ENCODE measurements at regions not wholly inside any gene's neighbourhood (a gene's known extent, or its start where the extent isn't known, plus 50 kb on each side); places are given as distances from the start of the nearest gene placed in this dataset.

DNA sequence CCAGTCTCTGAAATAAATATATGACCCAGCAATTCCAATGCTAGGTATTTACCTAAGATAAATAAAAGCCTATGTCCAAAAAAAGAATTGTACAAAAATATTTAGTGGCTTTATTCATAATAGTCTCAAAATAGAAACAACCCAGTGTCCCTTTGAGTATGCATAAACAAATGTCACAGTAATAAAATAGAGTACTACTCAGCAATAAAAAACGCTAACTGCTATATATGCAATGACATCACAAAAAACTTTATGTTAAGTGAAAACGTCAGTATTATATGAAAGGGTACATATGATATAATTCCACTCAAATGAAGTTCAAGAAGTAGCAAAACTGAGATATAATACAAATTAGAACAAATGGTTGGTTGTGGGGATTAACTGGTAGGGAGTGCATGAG lies 286.5 kb upstream of the MAN1A1 start:
- Histone ChIP-seq H3K4me1 (ENCODE audit: control insufficient read depth, insufficient read depth, low read length) (no peaks in the 10 kb centered on the region), H3K27ac (ENCODE audit: low read depth, low read length) (no peak overlapping the region), H3K4me3 (ENCODE audit: low read length) (no peak overlapping the region), H3K36me3 (ENCODE audit: control insufficient read depth, insufficient read depth, low read length) (no peaks in the 10 kb centered on the region), H3K27me3 (ENCODE audit: control insufficient read depth, insufficient read depth, low read length) (no peaks in the 10 kb centered on the region), H3K9ac (ENCODE audit: low read length) (no peak overlapping the region)

DNA sequence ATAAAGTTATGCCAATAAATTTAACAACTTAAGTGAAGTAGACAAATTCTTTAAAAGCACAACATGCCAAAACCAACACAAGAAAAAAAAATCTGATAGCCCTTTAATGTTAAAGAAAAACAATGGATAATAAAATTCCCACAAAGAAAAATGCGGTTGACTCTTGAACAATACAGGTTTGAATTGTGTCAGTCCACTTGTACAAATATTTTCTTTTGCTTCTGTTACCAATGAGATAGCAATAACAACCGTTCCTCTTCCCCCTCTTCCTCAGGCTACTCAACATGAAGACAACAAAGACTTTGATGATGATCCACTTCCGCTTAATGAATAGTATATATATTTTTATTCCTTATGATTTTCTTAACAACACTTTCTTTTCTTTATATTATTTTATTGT lies 283.9 kb upstream of the MAN1A1 start:
- Histone ChIP-seq H3K27me3 (ENCODE audit: control insufficient read depth, insufficient read depth, low read length) (no peaks in the 10 kb centered on the region), H3K4me3 (ENCODE audit: low read length) (no peak overlapping the region), H3K27ac (ENCODE audit: low read depth, low read length) (no peak overlapping the region), H3K36me3 (ENCODE audit: control insufficient read depth, insufficient read depth, low read length) (no peaks in the 10 kb centered on the region), H3K4me1 (ENCODE audit: control insufficient read depth, insufficient read depth, low read length) (no peaks in the 10 kb centered on the region), H3K9ac (ENCODE audit: low read length) (no peak overlapping the region)

DNA sequence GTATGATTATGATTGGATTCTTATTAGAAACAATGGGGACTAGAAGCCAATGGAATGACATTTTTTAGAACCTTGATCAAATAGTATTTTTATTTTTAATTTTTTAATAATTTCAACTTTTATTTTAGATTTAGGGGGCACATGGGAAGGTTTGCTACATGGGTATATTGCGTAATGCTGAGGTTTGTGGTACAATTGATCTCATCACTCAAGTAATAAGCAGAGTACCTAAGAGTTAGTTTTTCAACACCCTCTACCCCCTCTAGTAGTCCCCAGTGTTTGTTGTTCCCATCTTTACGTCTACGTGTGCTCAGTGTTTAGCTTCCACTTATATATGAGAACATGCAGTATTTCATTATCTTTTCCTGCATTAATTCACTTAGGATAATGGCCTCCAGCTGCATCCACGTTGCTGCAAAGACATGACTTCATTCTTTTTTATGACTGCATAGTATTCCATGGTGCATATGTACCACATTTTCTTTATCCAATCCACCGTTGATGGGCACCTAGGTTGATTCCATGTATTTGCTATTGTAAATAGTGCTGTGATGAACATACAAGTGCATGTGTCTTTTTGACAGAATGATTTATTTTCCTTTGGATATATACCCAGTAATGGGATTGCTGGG lies 281.1 kb upstream of the MAN1A1 start:
- H3K4me3 ChIP-seq (ENCODE audit: low read length) = no peak overlapping the region
- no peaks in the 10 kb centered on the region for H3K36me3 ChIP-seq (ENCODE audit: control insufficient read depth, insufficient read depth, low read length)
- no peak overlapping the region for H3K9ac ChIP-seq (ENCODE audit: low read length)
- H3K27me3 ChIP-seq (ENCODE audit: control insufficient read depth, insufficient read depth, low read length) = no peaks in the 10 kb centered on the region
- no peak overlapping the region for H3K27ac ChIP-seq (ENCODE audit: low read depth, low read length)
- no peaks in the 10 kb centered on the region for H3K4me1 ChIP-seq (ENCODE audit: control insufficient read depth, insufficient read depth, low read length)

DNA sequence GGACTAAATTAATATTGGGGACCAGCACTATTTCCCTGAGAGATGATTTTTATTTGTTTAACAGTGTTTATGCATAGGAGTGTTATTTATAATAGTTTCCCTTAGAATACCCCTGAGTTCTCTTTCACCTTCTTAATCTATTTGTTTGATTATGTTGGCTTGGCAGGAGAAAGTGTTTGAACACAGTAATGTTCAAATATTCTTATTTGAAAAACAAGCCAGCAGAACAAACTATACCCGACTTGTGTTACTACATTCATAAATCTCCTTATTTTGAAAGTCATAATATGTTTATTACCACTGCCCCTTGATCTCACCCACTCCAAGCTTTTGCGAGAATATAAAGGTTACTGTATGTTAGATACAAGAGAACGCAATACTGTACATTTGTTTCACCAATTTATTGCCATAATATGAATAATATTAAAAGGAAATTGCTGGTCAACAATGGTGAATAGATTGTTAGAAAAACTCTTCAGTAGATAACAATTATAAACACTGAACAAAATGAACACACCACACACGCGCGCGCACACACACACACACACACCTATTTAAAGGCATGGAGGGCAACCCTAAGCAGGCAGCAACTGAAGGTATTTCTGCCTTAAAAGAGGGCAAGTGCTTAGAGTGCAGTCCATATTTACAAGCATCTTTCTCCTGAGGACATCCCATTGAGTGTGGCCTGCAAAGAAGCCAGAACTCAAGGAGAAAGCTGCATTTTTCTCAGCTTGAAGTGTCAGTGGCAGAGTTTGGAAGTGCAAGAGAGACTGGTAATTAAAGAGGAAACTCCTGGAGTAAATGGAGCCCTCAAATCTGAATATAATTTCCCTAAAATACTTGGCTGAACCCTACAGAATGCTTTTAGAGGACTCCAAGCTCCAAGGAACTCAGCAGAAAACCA lies 279.4 kb upstream of the MAN1A1 start:
- Histone ChIP-seq H3K4me3 (ENCODE audit: low read length) (no peak overlapping the region), H3K36me3 (ENCODE audit: control insufficient read depth, insufficient read depth, low read length) (no peaks in the 10 kb centered on the region), H3K9ac (ENCODE audit: low read length) (no peak overlapping the region), H3K27me3 (ENCODE audit: control insufficient read depth, insufficient read depth, low read length) (no peaks in the 10 kb centered on the region), H3K4me1 (ENCODE audit: control insufficient read depth, insufficient read depth, low read length) (no peaks in the 10 kb centered on the region), H3K27ac (ENCODE audit: low read depth, low read length) (no peak overlapping the region)

DNA sequence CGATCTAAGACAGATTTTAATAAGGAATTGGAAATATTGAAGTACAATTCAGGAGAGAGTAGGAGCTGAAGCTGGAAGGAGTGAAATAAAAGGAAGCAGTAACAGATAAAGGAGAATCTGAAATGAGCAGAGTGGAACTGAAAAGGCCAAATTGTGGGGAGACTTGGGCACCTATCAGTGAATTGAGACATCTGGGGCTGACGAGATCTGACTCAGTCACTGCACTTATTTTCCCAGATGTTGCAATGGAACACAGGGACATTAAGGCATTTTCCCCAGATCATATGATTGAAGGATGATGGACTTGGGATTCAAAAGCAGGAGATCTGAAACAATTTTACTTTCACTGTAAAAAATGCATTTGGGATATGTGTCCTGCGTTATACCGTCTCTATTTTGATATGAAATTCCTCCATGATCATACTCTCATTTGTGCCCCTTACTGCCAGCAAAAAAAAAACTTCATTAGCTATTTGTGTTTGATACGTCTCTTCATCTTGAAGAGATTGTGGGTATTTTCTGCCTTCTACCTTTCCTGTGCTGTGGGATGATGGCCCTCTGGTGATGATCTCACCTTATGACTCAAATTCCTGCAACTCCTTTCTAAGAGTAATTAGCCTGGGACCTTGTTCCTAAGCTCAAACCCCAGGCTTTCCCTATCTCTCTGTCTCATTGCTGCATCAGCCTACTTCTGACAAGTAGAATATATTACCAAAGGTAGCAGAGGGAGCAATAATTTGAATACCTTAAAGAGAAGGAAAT lies 278.5 kb upstream of the MAN1A1 start:
- H3K4me1 ChIP-seq (ENCODE audit: control insufficient read depth, insufficient read depth, low read length) = no peaks in the 10 kb centered on the region
- no peaks in the 10 kb centered on the region for H3K27me3 ChIP-seq (ENCODE audit: control insufficient read depth, insufficient read depth, low read length)
- no peaks in the 10 kb centered on the region for H3K36me3 ChIP-seq (ENCODE audit: control insufficient read depth, insufficient read depth, low read length)
- no peak overlapping the region for H3K4me3 ChIP-seq (ENCODE audit: low read length)
- no peak overlapping the region for H3K27ac ChIP-seq (ENCODE audit: low read depth, low read length)
- no peak overlapping the region for H3K9ac ChIP-seq (ENCODE audit: low read length)

DNA sequence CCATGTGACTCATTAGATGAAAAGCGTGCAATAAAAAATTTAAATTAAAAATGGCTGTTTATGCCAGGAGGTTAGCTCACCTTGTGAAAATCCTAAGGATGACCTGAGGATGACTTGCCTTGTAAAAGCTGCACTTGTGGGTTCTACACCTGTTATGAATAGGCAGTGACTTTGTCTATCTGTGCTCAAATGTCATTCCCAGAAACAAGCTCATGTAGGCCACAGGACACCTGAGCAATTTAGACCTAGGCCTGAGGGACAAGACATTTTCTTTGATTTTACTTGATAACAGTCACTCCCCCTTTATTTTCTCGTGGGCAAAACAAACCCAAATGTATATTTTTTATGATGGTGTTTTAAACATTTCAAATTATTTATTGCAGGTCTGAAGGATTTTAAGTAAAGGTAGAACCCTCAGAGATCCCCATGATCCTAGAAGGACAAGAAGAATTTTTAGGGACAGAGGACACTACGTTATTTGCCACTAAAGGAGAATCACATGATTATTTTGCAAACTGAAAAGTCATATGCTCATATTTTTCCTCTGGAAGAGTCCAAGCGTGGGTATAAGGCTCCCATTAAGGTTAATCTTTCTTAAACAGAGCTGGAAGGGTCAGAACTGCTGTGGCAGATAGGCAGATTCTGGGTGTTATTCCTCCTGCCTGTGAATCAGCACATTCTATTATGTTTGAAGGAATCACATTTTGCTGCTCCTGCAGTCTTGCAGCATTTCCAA lies 277.5 kb upstream of the MAN1A1 start:
- H3K27ac ChIP-seq (ENCODE audit: low read depth, low read length) = no peak overlapping the region
- H3K27me3 ChIP-seq (ENCODE audit: control insufficient read depth, insufficient read depth, low read length) = no peaks in the 10 kb centered on the region
- no peak overlapping the region for H3K4me3 ChIP-seq (ENCODE audit: low read length)
- H3K36me3 ChIP-seq (ENCODE audit: control insufficient read depth, insufficient read depth, low read length) = no peaks in the 10 kb centered on the region
- H3K4me1 ChIP-seq (ENCODE audit: control insufficient read depth, insufficient read depth, low read length) = no peaks in the 10 kb centered on the region
- no peak overlapping the region for H3K9ac ChIP-seq (ENCODE audit: low read length)

DNA sequence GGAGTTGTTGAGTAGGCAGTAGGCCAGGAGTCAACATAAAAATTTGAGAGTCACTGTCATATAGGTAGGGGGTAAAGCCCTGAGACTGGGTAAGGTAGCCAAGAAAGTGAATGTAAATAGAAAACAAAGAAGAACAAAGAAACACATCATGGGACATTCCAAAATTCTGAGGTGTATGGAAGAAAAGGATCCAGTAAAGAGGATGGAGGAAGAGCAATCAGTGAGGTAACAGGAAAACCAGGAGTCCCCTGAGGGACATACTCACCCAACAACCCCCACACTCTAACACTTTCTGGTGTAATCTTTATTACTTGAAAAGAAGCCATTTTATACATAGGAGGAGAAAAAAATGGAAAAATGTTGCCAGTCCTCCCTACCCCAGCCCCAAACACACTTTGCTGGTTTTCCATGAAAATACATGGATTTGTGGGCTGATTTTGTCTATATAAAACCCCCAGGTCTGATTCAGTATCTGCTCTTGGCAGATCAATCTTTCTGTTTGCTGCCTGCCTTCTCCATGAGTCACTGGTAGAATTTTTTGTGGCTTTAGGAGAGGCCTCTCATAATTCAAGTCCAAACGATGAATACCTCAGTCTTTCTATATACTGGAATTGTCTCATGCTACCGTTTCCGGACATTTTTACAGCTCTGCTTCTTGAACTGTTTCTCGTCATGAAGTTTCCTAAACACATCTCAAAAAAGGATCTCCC lies 271.4 kb upstream of the MAN1A1 start:
- no peaks in the 10 kb centered on the region for H3K4me1 ChIP-seq (ENCODE audit: control insufficient read depth, insufficient read depth, low read length)
- H3K4me3 ChIP-seq (ENCODE audit: low read length) = no peak overlapping the region
- no peaks in the 10 kb centered on the region for H3K36me3 ChIP-seq (ENCODE audit: control insufficient read depth, insufficient read depth, low read length)
- H3K27me3 ChIP-seq (ENCODE audit: control insufficient read depth, insufficient read depth, low read length) = no peaks in the 10 kb centered on the region
- no peak overlapping the region for H3K27ac ChIP-seq (ENCODE audit: low read depth, low read length)
- no peak overlapping the region for H3K9ac ChIP-seq (ENCODE audit: low read length)

DNA sequence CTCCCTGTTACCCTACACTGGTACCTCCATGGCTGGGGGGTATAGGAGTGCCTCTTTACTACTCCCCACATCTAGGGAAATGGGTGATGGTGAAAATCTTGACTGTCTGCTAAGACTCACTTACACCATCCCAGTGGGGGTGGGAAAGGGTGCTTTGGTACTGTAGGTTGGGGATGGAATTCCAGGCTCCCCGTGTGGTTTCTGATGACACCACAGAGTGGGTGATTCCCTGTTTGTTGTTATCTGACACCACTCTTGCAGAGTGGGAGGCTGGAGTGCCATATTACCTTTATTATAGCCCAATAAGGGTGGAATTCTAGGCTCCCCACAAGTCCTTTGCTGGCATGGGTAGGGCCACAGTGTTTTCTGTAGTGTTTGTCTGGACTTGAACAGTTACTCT lies 264.6 kb upstream of the MAN1A1 start:
- Histone ChIP-seq H3K9ac (ENCODE audit: low read length) (no peak overlapping the region), H3K27me3 (ENCODE audit: control insufficient read depth, insufficient read depth, low read length) (no peaks in the 10 kb centered on the region), H3K4me1 (ENCODE audit: control insufficient read depth, insufficient read depth, low read length) (no peaks in the 10 kb centered on the region), H3K4me3 (ENCODE audit: low read length) (no peak overlapping the region), H3K36me3 (ENCODE audit: control insufficient read depth, insufficient read depth, low read length) (no peaks in the 10 kb centered on the region), H3K27ac (ENCODE audit: low read depth, low read length) (no peak overlapping the region)

DNA sequence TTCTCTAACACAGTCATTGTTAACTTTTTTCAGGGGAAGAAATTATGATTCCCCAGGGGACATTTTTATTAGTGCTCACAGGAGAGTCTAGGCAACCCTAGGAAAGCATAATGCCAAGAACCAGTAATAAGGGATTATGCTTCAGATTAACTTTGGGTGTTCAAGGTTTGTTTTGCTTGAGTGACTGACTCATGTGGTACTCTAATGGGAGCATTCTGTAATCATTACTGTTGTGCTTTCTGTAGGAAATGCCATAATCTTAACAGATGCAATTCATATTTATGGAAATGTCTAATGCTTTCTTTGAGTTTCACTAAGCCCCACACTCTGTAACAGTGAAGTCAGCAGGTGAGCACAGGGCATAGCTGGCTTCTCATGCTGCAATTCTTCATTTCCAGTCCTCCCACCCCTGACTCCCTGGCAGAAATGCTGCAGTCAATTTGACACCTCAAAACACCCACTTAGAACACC lies 263.4 kb upstream of the MAN1A1 start:
- Histone ChIP-seq H3K27ac (ENCODE audit: low read depth, low read length) (no peak overlapping the region), H3K4me1 (ENCODE audit: control insufficient read depth, insufficient read depth, low read length) (no peaks in the 10 kb centered on the region), H3K36me3 (ENCODE audit: control insufficient read depth, insufficient read depth, low read length) (no peaks in the 10 kb centered on the region), H3K27me3 (ENCODE audit: control insufficient read depth, insufficient read depth, low read length) (no peaks in the 10 kb centered on the region), H3K4me3 (ENCODE audit: low read length) (no peak overlapping the region), H3K9ac (ENCODE audit: low read length) (no peak overlapping the region)

DNA sequence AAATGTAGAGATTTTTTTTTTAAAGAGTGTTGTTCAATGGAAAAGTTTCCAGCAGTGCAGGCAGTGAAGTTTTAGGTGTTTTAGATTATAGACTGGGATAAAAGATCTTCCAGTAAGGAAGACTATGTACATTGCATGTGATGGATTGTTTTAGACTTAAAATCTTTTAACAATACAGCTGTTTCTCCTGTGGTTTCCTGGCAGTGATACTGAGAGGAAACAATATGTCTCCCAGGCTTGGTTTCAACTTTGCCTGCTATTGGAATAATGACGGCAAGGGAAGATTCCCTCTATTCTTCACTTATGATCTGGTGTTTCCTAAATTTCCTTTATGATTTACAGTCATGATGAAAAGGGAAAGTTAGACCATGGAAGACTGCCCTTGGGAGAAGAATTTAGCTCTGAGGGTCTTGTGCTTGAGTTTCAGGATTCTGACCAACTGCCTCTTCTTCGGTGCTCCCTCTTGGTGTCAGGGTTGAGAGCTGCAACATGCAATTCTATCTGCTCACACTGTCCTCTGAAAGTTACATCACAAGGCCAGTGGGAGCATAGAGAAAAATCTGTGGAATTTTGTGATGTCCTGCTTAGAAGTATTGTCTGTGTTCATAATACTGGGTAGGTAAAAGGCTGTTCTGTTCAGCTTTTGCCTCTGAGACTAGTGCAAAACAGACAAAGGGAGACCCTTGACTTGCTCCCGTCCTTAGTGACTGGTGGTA lies 262.8 kb upstream of the MAN1A1 start:
- Histone ChIP-seq H3K27me3 (ENCODE audit: control insufficient read depth, insufficient read depth, low read length) (no peaks in the 10 kb centered on the region), H3K4me1 (ENCODE audit: control insufficient read depth, insufficient read depth, low read length) (no peaks in the 10 kb centered on the region)

DNA sequence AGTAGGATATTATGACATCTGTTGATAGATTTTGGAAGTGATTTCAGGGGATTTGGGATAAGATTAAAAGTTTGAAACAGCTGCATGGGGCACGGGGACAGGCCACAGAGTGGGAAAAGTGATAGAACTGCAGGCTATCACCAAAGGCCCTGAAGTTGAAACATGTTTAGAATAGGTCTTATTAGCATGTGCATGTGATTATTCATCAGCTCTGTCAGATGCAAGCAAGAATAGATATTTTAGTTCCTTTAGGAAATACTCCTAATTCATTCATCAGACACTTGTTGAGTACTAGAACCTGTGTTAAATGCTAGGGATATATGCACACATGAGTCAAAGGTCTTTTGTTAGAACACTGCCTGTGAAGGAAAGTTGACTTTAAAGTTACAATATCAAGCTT lies 261.2 kb upstream of the MAN1A1 start:
- H3K27me3 ChIP-seq (ENCODE audit: control insufficient read depth, insufficient read depth, low read length) = no peaks in the 10 kb centered on the region
- no peaks in the 10 kb centered on the region for H3K4me1 ChIP-seq (ENCODE audit: control insufficient read depth, insufficient read depth, low read length)
- H3K36me3 ChIP-seq (ENCODE audit: control insufficient read depth, insufficient read depth, low read length) = no peaks in the 10 kb centered on the region
- no peak overlapping the region for H3K27ac ChIP-seq (ENCODE audit: low read depth, low read length)
- H3K4me3 ChIP-seq (ENCODE audit: low read length) = no peak overlapping the region
- no peak overlapping the region for H3K9ac ChIP-seq (ENCODE audit: low read length)

More for the DNA sequence above, 262.8 kb upstream of the MAN1A1 start:
- H3K9ac ChIP-seq (ENCODE audit: low read length) = no peak overlapping the region
- no peaks in the 10 kb centered on the region for H3K36me3 ChIP-seq (ENCODE audit: control insufficient read depth, insufficient read depth, low read length)
- no peak overlapping the region for H3K27ac ChIP-seq (ENCODE audit: low read depth, low read length)
- H3K4me3 ChIP-seq (ENCODE audit: low read length) = no peak overlapping the region

All from rectal smooth muscle tissue (tissue), 1 donor.